ENCODE measurements at regions not wholly inside any gene's neighbourhood (a gene's known extent, or its start where the extent isn't known, plus 50 kb on each side); places are given as distances from the start of the nearest gene placed in this dataset.

- TF ChIP-seq FOXP2 (optimal IDR thresholded peaks at IDR 0.05; ENCODE audit: borderline replicate concordance, extremely low read depth, extremely low read length, insufficient read depth), result no peak
- TF ChIP-seq, protein P1, sequence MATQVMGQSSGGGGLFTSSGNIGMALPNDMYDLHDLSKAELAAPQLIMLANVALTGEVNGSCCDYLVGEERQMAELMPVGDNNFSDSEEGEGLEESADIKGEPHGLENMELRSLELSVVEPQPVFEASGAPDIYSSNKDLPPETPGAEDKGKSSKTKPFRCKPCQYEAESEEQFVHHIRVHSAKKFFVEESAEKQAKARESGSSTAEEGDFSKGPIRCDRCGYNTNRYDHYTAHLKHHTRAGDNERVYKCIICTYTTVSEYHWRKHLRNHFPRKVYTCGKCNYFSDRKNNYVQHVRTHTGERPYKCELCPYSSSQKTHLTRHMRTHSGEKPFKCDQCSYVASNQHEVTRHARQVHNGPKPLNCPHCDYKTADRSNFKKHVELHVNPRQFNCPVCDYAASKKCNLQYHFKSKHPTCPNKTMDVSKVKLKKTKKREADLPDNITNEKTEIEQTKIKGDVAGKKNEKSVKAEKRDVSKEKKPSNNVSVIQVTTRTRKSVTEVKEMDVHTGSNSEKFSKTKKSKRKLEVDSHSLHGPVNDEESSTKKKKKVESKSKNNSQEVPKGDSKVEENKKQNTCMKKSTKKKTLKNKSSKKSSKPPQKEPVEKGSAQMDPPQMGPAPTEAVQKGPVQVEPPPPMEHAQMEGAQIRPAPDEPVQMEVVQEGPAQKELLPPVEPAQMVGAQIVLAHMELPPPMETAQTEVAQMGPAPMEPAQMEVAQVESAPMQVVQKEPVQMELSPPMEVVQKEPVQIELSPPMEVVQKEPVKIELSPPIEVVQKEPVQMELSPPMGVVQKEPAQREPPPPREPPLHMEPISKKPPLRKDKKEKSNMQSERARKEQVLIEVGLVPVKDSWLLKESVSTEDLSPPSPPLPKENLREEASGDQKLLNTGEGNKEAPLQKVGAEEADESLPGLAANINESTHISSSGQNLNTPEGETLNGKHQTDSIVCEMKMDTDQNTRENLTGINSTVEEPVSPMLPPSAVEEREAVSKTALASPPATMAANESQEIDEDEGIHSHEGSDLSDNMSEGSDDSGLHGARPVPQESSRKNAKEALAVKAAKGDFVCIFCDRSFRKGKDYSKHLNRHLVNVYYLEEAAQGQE (IDR thresholded peaks at IDR 0.05; ENCODE audit: insufficient read depth in 1 of 2, low read depth in 2 of 2, low read length in 2 of 2), result no peak
- TF ChIP-seq TAF1 (IDR thresholded peaks at IDR 0.05; ENCODE audit: borderline replicate concordance, insufficient read depth, low read length), result 0 out of 2 replicates have a peak, but pooled peaks have one; percentile 35
These were observed 57.2 kb upstream of the ECHDC3 start for GRCh38 chr10:11684717-11685645.

All from PFSK-1 (cell line).